ENCODE measurements at regions not wholly inside any gene's neighbourhood (a gene's known extent, or its start where the extent isn't known, plus 50 kb on each side); places are given as distances from the start of the nearest gene placed in this dataset.

DNA sequence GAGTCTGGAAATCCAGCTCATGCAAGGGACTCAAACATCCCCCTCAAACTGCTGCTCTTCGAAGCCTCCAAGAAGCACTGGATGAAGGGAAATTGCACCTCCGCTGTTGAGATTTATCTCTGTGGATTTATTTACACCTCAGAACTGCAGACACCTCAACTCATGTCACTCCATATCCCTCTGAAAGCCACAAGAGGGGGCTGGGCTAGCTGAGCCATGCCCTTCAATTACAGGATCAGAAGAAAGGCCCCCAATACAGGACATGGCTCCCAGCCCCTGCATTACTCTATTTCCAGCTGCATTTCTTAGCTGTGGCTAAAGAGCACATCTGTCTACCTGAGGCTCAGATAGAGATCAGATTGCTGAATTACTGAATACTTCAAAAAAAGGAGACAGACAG, 103.1 kb upstream of the DYNLRB2 start:
- TF ChIP-seq, protein P1, sequence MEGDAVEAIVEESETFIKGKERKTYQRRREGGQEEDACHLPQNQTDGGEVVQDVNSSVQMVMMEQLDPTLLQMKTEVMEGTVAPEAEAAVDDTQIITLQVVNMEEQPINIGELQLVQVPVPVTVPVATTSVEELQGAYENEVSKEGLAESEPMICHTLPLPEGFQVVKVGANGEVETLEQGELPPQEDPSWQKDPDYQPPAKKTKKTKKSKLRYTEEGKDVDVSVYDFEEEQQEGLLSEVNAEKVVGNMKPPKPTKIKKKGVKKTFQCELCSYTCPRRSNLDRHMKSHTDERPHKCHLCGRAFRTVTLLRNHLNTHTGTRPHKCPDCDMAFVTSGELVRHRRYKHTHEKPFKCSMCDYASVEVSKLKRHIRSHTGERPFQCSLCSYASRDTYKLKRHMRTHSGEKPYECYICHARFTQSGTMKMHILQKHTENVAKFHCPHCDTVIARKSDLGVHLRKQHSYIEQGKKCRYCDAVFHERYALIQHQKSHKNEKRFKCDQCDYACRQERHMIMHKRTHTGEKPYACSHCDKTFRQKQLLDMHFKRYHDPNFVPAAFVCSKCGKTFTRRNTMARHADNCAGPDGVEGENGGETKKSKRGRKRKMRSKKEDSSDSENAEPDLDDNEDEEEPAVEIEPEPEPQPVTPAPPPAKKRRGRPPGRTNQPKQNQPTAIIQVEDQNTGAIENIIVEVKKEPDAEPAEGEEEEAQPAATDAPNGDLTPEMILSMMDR (IDR thresholded peaks at IDR 0.05; ENCODE audit: low read depth, low read length), result no peak
- no peak for DNase-seq (ENCODE audit: low read depth, low spot score)
- in situ Hi-C loops (cut with HindIII; ENCODE audit: low sequenced_read_pairs), result no loop called here
- no peak overlapping the region for H3K4me3 ChIP-seq (ENCODE audit: low read depth, low read length)

DNA sequence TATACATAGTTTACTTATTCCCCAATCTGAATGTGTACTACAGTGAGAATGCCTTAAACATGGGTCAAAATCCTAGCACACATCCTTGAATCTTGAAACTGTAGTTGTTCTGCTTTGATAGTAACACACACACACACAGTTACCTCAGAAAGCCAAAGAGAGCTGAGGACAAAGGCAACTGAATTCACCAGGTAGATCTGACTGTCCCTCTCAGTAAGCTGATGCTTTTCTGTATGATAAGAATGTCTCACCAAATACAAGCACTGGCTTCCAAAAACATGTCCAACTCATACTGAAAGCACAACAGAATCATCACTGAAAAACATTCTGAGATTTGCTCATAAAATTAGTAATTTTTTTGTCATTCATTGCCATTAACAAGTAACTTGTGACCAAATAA, 104.3 kb upstream of the DYNLRB2 start:
- in situ Hi-C loops (cut with HindIII; ENCODE audit: low sequenced_read_pairs), result no loop called here
- H3K4me3 ChIP-seq (ENCODE audit: low read depth, low read length), result no peak overlapping the region
- TF ChIP-seq, protein P1 (IDR thresholded peaks at IDR 0.05; ENCODE audit: low read depth, low read length), result no peak
- no peak for DNase-seq (ENCODE audit: low read depth, low spot score)

DNA sequence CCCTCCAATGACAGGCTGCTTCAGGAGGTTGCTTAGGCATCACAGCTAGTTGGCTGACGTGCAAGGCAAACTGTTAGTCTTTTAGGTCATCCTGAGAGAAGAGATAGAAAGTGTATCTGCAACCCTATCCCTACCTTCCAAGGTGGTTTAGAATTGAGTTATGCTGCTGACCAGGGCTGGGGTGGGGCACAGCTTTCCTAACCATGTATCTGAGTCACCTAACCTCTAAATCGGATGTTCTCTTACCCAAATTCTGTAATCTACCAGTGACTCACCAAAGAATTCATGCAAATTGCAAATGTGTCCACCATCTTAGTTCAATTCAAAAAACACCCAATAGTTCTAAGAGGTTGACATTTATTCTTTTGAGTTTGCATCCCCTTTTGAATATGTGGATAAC, 107.2 kb upstream of the DYNLRB2 start:
- TF ChIP-seq, protein P1 (IDR thresholded peaks at IDR 0.05; ENCODE audit: low read depth, low read length), result no peak
- no peak overlapping the region for H3K4me3 ChIP-seq (ENCODE audit: low read depth, low read length)
- no peak for DNase-seq (ENCODE audit: low read depth, low spot score)
- in situ Hi-C loops (cut with HindIII; ENCODE audit: low sequenced_read_pairs), result no loop called here

DNA sequence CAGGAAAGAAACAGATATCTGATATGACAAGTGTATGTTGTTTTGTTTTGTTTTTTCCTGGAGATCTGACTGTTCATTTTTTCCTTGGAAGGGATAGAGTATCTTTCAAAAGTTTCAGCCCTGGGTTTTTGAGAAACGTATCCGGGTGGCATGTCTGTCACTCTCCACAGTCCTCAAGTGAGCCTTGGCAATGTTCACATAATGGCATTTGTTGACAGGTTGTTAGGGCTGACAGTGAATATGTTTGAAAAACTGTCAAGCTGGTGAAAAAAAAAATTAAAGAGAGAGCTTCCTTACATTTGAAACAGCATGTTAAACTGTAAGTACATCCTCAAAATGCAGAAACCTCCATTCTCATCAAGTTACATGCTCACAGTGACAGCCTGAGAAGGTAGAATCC, 113.0 kb upstream of the DYNLRB2 start:
- DNase-seq (ENCODE audit: low read depth, low spot score), result no peak
- TF ChIP-seq, protein P1 (IDR thresholded peaks at IDR 0.05; ENCODE audit: low read depth, low read length), result no peak
- in situ Hi-C loops (cut with HindIII; ENCODE audit: low sequenced_read_pairs), result no loop called here
- H3K4me3 ChIP-seq (ENCODE audit: low read depth, low read length), result no peak overlapping the region

DNA sequence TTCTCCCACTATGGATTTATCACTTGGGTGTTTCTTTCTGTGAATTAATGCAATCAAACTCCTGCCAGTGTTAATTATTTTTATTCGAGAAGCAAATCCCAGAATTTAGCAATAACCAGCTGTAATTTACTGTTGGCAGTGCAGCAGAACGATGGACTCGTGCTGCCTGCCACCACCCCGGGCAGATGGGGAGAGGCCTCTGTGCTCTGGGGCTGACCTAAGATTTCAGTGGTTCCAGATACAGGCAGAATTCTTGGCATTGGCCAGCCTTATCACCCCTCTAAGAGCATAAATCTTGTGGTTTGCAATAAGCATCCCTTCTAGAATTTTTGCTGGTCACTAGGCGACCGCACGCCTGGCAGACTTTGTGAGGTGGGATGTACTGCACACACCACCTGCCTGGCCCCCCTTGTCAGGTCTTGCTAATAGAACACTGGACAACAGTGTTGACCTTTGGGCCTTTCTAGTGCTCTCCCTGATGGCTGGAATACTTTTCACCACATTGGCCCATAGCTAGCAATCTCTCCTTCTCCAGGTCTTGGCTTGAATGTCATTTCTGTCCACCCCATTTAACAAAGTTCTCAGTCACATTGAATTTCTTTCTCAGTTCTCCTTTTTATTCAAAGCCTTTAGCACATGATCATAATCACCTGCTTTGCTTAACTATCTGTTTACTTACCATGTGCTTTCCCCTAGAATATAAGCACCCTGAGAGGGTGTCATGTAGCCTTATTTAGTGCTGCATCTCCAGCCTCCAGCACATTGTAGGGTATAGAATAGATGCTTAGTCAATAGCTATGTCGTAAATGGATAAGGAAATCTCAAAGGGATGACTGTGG, 122.1 kb upstream of the DYNLRB2 start:
- in situ Hi-C loops (cut with HindIII; ENCODE audit: low sequenced_read_pairs), result no loop called here
- TF ChIP-seq, protein P1 (IDR thresholded peaks at IDR 0.05; ENCODE audit: low read depth, low read length), result no peak
- DNase-seq (ENCODE audit: low read depth, low spot score), result no peak

DNA sequence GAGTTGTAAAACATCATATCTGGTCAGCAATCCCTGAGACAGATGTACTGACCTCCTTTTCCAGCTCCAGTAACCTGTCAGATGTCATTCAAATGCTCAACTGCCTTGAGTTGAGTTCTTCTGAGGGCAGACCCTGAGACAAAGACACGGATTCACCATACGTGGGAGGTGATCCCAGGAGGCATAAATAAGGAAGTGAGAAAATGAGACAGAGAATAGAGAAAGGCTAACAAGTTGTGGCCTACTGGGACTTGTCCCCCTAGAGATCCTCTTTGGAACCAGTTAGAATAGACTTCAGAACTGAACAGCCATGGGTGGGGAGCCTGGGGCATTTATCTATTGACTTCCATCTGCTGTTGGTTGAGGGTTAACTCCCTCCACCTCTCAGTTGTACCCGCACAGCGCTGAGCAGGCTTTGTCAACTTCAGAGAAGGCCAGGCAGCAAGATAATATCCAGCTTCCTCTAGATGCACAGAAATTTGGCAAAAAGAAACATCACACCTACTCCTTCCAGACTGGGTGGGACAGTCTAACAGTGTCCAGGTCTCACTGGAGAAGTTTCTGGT, 123.0 kb upstream of the DYNLRB2 start:
- in situ Hi-C loops (cut with HindIII; ENCODE audit: low sequenced_read_pairs), result no loop called here
- H3K4me3 ChIP-seq (ENCODE audit: low read depth, low read length), result no peak overlapping the region
- TF ChIP-seq, protein P1 (IDR thresholded peaks at IDR 0.05; ENCODE audit: low read depth, low read length), result no peak
- DNase-seq (ENCODE audit: low read depth, low spot score), result no peak

More for the DNA sequence above, 122.1 kb upstream of the DYNLRB2 start:
- H3K4me3 ChIP-seq (ENCODE audit: low read depth, low read length), result no peak overlapping the region
